ENCODE measurements at regions not wholly inside any gene's neighbourhood (a gene's known extent, or its start where the extent isn't known, plus 50 kb on each side); places are given as distances from the start of the nearest gene placed in this dataset.
"Not testable (repeated sequence)": the region's sequence is repeated elsewhere in the genome, so short reads cannot be mapped to it uniquely, and the experiment has no call there.

DNA sequence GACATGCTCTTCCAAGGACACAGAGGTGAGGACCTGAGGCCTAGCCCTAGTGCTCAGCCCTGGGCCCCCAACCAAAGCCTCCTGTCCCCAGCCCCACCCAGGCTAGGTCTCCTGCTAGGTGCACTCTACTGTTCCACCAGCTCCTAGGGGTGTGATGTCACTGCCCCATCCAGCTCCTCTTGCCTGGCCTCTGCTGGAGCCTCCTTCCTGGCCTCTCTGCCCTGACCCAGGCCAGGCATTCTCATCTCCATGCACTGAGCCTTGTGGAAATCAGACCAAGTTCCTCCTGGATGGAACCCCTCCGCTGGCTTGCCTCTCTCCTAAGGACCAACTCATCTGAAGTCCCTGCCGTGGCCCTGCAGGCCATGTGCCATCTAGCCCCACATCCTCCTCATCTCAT lies 156.8 kb downstream of the INHBB start:
- no peak for DNase-seq

DNA sequence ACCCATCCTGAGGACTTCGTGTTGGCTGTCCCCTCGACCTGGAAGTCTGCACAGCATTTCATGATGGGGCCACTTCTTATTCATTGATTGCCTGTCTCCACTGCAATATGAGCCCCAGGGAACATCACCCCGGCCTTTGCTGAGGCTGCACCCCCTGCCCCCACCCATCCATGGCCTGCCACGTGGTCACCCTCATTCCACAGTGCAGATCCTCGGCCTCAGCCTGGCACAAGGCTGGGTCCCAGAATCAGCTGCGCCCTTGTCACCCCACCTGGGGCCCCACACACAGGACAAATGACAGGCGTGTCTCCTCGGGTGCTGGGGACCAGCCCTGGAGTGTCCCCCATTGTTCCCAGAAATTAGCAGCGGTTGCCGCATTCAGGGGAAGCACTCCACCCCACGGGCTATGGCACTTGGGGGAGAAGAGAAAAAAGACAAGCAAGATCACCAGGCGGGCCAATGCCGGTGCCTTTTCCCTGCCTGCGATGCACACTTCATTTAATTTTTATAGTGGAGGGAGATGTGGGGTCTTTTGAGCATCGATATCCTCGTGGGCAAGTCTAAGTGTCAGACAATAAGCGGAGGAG lies 157.4 kb downstream of the INHBB start:
- no peak for DNase-seq

DNA sequence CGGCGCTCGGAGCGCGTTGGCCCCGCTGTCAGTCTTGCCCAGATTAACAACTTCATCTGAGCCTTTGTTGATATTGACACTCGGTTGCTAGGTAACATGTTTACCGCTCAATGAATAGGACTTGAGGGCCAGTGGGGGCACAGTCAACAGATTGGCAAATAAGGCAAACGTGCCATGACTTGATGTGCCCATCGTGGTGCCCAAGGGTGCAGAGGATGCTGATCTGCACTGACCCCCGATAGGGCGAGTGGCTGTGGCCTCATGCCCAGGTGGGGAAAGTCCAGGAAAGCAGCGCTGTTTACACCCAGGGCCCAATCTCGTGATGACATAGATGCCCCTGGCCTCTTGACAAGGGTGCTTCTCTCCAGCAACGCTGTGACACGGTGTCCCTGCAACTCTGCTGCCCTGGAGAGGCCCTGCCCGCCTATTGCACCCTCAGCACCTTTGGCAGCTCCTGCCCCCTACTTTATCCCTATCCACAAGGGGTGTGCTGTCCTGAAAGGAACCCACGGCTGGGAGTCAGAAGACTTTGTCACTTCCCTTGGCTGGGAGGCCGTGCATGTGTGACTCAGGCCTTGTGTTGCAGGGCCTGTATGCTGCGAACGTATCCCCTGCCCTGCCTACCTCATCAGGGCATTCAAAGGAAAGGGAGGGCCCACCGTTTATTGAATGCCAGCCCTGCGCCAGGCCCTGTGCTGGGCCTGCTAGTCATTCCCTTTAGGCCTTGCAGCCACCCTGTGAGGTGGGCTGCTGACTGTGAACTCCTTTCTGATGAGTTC lies 158.0 kb downstream of the INHBB start:
- no peak for DNase-seq

DNA sequence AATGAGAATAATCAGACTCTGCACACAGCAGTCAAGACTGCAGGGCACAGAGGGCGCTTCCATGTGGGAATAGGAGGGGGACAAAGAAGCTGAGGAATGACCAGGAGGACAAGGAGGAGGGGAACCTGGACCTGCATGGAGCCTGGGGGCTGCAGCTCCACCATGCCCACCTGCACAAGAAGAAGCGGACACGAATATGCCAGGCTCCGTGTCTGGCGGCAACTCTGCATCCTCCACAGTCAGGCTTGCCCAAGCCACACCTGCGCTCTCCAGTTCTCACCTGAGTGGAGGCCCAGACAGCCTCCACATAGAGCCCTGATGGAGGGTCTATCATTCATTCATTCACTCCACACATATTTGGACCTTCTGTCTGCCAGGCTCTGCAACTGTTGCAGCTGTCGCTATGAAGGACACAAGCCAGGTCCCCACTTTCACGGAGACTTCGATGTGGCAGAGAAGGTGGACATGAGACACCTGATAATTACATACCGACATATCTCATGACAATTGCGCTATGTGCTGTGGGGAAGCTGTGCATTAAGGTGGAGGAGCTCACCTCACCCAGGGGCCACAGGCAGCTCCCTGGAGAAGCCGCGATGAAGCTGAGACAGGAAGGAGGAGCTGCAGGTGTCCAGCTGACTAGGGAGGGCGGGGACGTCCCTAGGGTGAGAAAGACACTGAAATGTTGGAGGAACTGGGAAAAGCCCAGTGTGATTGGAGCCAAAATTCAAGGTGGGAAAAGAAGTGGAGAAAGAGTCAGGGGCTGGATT lies 159.2 kb downstream of the INHBB start:
- no peak for DNase-seq

DNA sequence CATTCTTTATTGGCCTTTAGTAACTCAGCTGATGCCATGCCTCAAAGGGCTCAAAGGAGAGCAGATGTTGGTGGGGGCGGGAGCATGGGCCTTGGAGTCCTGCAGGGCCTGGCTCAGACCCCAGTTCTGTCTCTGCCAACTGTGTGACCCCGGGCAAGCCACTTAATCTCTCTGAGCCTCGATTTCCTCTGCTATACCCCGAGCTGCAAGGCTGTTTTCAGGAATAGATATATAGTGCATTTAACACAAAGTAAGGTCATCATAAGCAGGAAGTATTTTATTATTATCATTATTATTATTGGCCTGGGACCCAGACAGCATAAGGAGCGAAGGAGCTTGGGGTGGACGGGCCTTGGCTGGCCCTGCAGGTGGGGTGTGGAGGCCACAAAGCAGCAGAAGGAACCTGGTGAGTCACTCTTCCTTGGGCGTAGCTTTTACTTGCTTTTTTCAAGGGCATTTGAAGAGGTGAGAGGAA lies 162.7 kb downstream of the INHBB start:
- DNase-seq, result no peak

DNA sequence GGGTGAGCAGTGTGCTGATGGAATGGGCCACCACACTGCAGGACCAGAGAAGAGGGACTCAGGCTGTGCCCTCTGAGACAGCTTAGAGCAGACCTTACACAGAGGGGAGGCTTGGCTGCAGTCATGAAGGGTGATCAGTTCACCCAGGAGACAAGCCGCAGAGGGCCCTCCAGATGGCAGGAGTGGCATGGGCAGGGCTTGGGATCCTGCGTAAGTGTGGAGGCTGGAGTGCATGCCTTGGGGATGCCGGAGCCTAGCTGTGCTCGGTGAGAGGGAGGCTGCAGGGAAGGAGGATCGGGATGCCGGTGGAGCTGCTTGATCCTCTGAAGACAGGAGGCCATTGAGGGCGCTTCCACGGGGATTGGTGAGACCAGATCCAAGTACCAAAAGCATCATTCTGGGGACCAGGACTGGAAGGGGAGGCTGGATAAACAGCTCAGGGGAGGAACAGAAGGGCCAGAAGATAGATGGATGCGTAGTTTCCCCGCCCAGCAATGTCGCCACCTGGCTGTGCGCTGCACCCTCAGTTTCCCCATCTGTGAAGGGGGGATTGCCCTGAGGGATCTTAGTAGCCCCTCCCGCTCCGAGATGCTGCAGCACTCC lies 163.4 kb downstream of the INHBB start:
- no peak for DNase-seq

DNA sequence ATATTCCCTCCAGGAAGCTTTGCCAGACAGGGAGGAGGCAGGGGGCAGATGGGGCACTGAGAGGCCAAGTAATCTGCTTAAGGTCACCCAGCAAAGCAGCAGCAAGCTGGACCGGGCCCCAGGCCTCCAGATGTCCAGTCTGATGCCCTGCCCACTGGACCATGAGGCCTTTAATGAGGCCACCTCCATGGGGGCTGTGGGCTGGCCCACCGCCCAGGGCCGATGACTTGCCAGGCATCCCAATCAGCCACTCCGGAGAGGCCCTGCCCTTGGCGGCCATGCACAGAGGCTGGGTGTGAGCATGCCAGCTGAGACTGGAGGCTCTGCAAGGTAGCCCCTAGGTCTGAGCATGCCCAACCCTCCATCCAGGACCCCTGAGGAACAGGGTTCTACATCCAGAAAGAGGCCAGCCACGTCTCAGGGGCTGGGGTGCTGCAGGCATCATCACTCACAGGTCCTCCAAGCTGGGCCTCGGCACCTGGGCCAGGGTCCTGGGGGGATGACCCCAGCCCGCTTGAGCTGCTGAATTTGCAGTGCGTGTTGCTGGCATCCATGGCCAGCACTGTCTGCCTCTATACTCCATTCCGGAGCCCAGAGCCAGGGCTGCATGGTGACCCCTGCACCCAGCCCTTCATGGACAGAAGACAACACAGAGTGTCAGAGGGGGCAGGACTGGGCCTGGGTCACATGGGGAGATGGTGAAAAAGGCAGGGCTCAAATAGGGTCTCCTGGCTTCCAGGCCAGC lies 164.2 kb downstream of the INHBB start:
- DNase-seq, result no peak

DNA sequence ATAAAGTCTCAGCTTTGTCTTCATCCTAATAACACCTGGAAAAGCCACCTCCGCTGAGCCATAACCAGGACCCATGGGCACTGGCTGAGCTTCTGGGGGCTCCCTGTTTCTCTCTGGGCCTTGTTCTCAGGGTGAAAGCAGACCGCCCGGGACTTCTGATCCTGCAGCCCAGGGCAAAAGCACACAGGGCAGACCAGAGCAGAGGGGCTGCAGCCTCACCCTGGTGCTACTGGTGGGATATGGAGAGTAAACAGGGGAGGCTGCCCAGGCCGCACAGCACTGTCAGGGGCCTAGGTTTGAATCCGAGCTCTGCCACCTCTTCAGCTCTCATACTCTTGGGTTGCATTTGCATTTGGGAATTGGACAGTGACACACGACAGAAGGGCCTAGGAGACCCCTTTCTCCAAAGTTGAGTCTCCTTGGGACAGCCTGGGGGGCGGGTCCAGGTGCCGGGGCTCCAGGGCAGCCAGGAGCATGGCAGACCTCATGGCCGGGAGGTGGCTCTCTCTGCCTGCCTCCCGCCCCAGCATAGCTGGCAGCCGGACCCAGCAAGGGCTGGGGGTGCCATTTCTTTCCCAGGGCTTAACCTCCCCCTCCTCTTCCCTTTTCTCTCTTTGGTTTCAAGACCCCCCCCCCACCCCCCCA lies 164.9 kb downstream of the INHBB start:
- no peak for DNase-seq

DNA sequence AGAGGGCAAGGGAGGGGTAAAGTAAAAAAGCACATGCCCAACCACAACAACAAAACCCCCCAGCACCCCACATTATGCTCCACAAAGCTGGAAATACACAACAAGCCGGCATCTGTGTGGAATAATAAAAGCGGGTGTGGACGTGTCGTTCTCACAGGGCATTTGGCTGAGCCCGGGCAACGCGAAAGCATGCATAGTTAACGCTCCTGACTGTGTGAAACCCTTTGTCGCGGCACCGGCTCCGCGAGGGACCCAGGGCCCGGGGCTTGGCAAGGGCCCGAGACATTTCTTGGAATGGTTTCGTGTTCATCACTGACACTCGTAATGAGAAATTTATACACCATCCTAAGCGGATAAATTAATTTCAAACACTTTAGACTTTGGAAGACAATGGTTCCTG lies 165.6 kb downstream of the INHBB start:
- DNase-seq, result no peak

DNA sequence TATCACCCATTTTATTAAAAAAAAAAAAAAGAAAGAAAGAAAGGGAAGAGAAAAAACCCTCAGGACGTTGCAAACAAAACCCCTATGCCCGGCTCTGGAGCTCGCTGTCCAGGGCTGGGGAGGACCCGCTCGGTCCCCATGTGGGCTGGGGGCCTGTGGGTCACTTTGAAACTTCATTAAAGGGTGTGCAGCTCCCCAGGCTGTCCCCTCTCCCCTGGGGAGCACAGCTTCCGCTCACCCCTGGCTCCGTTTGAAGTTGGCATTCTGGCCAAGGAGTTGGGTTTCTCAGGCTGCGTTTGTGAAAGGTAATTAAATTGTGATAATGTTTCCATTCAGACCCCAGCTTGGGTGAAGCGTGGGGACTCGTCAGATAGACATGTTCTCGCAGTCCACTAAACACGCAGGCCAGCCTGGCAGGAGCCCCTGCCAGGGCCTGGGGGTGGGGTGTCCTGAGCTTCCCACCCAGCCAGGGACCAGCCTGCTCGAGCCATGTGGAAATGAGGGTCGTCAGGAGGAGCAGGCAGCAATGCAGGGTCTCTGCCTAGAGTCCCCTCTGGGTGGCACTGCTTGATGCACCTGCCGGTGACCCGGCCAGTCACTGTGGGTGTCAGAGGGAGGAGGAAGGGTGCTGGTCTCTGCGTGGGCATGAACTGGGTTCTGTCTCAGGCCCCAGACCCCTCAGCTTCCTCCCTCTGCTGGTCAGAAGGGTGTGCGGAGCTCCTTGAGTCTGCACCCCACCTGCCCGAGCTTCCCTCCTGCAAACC lies 166.2 kb downstream of the INHBB start:
- DNase-seq, result no peak

DNA sequence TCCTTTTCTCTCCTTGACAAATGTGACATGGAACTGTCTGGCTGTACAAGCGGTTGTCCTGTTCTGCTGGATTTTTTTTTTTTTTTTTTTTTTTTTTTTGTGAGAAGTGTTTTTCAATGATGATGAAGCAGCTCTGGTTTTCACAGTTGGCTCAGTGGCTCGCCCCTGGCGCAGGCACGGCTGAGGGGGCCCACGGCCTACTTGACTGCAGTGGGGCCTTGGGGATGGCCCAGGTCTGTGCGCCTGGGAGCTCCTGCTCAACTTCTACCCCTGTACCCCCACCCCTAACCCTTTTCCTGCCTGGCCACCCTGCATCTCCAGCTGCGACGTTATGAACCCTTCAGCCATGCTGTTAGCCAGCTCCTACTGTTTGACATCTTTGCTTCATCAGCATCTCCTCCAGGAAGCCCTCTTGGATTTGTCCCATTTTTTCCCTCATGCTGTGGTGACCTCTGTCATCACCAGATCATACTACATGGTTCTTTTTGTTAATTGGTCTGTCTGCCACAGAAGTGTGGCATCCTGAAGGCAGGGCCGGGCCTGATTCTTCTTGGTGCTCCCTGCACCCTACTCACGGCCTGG lies 167.9 kb downstream of the INHBB start:
- DNase-seq, result no peak

DNA sequence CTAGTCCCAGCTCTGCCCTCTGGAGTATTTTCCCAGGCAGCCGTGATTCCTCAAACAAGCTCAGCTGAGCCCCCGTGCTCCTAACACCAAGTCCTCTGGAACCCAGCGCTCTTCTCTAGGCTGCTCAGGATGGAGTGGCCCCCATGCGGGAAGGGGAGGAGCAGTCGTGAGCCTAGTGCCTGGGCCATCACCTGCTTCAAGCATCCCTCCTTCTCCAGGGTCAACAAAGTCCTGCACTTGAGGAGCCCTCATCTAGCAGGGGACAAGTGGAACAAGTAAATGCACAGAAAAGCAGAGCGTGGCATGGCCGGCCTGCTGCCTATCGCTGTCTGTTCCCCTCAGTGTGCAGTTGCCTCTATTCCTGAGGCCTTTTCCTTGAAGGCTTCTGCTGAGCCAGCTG lies 168.6 kb downstream of the INHBB start:
- no peak for DNase-seq

DNA sequence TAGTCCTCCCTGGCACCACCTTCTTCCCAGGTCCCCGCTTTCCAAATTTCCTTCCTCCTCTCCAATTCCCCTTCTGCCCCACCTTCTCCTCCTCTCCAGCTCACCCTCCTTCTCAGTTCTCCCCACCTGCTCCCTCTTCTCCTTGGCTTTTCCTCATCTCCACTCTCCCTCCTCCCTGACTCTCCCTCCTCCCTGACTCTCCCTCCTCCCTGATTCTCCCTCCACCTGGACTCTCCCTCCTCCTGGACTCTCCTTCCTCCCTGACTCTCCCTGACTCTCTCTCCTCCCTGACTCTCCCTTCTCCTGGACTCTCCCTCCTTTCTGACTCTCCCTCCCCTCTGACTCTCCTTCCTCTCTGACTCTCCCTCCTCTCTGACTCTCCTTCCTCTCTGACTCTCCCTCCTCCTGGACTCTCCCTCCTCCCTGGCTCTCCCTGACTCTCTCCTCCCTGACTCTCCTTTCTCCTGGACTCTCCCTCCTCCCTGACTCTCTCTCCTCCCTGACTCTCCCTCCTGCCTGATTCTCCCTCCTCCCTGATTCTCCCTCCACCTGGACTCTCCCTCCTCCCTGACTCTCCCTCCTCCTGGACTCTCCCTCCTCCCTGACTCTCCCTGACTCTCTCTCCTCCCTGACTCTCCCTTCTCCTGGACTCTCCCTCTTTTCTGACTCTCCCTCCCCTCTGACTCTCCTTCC lies 169.3 kb downstream of the INHBB start:
- not testable (repeated sequence) for DNase-seq

DNA sequence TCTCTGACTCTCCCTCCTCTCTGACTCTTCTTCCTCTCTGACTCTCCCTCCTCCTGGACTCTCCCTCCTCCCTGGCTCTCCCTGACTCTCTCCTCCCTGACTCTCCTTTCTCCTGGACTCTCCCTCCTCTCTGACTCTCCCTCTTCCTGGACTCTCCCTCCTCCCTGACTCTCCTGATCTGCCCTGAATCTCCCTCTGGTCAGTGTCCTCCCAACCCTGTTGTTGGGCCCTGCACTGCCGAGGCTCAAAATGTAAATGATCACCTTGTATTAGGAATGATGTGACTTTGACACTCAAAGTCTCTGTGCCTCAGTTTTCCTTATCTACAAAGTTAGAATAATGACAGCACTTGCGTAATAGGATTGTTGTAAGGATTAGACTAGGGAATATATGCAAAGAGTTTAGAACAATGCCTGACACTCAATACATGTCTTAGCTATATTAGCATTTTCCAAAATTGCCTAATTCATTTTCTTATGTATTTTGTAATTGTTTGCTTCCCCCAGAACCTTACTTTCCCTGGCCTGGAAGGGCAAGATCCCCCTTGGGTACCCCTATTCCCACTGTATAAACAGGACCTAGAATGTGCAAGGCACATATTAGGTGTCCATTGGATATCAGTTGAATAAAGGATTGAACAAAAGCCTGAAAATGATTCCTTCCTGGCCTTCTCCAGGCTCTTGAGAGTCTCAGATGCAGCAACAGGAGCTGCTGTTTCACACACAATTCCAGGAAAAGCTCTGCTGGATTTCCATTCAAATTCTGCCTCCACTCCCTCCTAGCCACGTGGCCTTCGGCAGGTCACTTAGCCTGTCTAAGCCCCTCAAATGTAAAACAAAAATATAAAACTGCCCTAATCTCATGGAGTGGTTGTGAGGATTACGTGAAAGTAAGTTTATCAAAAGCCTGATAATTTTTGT lies 170.1 kb downstream of the INHBB start:
- DNase-seq, result no peak

DNA sequence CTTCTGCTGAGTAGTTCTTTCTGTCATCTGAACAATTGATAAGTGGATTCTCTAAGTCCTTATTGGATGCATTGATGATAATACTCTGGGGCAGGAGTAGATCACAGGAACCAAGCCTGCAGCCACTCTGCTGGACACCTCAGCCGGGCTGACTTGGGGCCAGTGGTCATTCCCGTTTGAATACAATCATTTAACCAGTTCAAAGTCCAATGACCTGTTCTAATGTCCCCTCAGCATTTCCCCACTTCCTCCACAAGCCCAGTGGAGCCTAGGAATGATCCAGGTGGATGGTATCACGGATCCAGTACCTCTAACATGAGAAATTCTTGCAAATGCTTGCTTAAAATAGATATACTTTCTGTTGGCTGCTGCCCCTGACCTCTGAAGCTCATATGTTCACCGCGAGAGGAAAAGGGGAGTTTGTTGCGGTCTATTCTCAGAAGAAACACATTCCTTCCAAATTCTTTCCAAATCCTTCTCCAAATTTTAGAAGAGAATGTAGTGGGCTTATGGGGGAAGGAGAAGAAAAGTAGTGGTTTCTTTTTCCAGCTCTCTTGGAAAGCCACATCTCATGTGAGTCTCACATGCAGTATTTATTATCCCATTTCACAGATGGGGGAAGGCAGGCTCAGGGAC lies 170.9 kb downstream of the INHBB start:
- DNase-seq, result peak; percentile 76

DNA sequence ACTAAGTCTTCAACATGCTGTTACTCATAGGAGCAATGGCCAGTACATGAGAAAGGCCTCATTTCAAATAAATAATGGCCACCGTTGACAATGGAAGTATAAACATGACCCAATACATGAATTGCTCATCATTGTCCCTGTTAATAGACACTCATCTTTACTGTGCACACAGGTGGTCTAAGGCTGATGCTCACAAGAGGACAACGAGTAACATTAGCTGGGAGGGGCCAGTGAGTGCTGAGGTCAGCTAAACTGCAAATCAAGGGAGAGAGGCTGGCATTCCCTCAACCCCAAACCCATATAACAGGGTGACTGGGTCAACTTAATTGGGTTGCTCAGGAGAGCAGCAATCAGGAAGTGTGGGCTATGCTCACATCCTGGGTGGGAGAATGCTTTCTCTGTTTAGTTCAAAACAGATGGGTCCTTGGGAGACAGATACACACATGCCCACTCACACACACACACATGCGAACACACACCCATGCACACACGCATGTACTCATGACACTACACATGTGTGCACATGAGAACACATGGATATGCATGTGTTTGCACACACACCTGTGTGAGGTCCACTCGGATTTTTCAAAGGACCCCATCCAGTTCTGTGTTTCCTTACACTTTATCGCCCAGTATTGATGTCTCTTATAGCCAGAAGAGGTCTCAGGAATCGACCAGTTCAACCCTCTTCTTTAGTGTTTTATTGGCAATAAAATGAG lies 172.0 kb downstream of the INHBB start:
- no peak for DNase-seq

DNA sequence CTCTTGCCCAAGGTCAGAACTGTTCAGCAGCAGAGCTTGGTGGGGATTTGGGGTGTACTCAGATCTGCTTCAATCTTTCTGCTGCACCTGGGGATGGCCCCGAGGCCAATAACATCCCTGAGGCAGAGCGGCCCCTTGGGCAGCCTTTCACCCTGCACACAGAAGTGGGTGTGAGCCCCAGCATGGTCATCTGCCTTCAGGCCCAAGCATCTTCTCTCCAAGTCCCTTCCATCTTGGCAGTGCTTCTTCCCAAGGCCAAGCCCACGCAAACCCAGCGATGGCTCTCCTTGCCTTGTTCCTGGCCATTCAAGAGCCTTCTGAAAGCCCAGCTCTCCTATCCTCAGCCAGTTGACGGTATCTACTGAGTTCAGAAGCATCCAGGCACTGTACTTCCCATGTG lies 172.9 kb downstream of the INHBB start:
- DNase-seq, result no peak

DNA sequence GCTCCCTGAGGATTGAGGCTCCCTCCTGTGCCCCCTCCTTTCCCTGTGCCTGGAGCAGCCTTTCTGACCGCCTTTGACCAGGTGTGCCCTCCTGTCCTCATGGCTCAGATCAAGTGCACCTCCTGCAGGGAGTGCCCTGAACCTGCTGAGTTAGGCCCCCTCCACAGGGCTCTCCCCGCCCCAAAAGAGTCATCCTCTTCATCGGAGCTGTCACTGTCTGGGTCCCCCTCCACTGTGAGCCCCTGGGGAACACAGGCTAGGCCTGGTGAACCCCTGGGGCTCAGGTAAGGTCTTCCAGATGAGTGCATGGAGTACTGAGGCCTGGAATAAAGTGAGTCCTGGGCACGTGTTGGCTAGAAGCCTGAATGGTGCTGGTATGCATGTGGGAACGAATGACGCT lies 173.5 kb downstream of the INHBB start:
- no peak for DNase-seq
